ENCODE measurements at regions not wholly inside any gene's neighbourhood (a gene's known extent, or its start where the extent isn't known, plus 50 kb on each side); places are given as distances from the start of the nearest gene placed in this dataset.

- no peak for DNase-seq
Observed at GRCh38 chr22:27633296-27633871, 168.2 kb downstream of the MN1 start.

- DNase-seq, result no peak
Observed at GRCh38 chr22:27634043-27634740, 167.4 kb downstream of the MN1 start.

DNA sequence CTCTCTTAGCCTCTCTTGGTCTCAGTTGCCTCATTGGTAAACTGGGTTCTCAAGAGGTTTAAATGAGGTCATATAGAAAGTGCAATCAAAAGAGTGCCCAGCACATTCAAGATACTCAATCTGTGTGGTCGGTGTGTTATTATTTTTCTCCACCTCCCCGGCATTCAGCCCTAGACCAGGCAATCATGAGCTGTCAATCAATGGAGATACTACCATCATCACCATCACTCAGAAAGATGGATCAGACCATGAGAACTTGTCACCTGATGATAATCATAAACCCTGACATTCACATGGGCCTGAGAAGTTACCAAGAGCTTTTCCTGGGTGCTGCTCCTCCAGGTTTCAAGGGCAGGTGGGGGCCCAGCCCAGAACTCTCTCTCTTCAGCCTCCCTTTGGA is 166.1 kb downstream of the MN1 start:
- DNase-seq, result no peak

DNA sequence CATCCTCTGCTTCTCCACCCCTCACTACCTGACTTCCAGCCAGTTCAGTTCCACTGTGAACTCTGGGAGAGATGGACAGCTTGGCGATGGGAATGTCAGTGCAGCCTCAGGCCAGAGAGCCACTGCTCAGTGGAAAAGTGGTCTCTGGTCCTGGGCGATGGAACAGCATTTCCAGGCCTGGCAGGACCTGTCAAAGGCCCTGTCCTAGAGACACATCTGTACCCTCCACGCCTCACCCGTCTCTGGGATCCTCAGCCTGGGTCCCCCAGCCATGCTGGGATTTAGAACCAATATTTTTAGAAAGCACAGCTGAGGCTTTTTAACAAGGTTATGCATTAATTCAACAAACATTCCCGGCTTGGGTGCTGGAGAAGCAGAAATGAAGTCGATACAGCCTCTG is 165.7 kb downstream of the MN1 start:
- DNase-seq, result no peak

DNA sequence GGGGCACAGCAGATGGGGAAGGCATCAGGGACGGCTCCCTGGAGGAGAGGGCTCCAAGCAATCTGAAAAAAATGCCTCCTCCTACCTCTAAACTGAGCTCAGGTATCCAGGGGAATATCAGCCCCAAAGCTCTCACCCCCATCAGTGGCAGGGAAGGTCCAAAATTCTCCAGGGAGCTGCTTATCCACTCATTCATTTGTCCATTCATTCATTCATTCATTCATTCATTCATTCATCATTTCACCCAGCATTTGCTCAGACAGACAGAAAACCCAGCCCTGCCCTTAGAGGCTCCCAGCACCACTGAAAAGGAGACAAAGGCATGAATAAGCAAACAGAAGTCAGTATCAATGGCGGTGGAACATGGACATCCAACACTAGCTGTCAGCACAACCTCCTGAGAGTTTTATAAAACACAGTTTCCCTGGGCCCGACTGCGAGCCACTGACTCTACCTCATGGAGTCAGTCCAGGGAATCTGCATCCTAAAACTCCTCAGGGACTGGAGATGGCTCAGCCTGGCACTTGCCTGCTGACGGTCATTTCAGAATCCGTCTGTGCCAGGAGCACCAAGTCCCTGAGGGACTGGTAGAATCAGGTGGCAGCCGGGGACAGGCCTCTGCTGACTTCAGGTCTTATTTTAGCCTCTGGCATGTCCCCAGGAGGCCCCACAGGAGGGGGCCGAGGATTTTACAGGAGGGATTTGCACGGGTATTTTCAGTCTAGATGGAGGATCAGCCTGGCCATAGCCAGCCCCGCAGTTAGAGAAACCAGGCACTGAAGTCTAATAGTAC is 164.6 kb downstream of the MN1 start:
- DNase-seq, result no peak

DNA sequence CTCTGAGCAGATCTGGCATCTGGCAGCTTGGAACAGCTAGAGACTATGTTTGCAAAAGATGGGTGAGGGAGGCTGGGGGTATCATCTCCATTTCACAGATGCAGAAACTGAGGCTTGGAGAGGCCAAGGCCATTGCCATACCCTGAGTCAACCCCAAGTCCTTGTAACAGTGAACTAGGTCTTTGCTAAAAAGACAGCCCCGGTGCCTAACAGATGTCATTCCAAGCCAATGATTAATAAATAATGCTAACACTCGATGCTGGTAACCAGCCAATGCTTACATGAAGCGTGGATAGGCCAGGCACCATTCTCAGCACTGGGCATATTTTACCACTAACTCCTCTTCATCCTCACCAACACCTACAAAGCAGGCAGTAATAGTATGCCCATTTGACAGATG is 164.0 kb downstream of the MN1 start:
- DNase-seq, result no peak

GRCh38 chr22:27638329-27639233 is 163.0 kb downstream of the MN1 start:
- no peak for DNase-seq

DNA sequence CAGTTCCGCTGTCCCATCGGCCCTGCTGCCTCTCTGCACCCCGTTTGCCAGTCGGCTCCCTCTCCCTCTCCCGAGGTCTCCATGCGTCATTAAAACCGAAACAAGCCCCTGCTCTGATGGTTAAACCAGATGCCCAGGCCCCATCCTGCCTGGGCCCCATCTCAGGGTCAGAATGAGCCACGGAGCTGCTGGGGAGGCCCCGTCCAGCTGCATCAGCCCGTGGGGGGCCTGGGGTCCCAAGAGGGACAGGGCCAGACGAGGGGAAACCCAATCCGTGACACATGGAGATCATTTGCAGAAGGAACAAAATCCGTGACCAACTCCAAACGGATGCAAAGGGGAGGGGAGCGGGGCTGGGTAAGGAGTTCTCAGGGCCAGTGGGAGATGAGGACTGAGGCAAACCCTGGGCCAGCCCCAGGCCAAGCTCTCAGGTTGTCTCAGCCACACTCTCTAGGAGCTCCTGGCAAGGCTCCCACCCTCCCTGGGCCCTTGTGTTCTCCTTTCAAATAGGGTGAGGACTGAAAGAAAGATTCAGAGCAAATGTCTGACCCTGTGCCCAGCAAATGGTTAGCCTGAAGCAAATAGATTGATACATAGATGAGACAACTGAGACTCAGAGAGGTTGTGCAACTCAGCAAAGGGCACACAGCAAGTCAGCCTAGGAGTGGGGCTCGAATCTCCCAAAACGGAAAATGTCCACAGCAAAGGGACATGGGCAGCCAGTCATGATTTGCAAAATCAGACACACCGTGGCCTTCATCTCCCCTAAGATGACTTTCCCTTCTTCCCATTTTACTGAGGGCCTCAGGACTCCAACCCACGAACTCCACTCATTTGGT is 162.1 kb downstream of the MN1 start:
- no peak for DNase-seq

DNA sequence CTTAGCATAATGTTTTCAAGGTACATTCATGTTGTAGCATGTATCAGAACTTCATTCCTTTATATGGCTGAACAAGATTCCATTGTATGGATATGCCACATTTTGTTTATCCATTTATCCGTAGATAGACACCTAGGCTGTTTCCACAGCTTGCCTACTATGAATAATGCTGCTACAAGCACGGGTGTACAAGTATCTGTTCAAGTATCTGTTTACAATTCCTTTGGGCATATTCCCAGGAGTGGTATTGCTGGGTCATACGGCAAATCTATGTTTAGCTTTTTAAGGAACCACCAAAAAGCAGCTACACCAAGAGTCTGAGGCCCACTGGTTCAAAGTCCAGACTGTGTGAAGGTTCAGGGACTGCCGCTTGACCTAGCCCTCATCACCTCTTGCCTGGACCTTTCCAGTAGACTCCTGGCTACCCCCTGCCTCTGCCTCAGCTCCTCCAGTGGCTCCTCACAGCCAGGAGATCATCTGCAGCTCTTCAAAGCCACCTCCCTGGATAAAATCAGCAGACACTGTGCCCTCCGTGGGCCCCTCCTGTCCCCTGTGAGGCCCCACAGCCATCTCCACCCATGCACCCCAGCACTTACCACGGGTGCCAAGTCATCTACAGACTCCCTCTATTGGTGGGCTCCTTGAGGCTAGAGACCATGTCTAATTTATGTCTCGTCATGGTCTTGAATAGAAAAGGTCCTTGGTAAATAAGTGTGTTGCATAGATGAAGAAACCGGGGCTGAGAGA is 160.3 kb downstream of the MN1 start:
- no peak for DNase-seq

DNA sequence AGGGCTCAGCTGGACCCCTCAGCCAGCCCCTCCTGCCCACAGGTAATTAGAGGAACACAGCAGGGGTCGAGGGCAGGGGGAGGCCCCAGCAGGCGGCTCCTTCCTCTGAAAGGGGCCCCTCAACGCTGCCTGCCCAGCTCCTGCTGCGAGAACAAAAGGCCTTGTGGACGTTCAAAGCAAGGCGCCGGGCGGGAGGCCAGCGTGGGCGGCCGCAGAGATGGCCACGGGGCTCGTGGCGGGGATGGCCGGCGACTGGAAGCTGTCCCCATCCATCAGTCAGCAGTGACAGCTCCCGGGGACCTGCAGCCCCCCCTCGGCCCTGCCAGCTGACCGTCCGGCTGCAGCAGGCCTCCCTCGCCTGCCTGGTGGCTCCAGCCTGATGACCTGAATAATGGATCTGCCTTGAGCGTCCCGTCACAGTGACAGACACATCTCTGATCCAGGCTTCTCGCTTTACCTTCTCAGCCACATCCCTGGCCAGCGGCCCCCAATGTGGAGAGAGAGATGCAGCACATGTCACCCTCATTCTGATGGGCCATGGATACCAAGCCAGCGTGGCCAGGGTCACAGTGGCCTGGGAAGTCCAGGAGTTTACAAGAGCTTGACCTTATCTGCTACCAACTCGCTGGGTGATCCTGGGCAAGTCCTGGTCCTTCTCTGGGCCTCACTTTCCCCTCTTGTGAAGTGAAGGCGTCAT is 159.3 kb downstream of the MN1 start:
- DNase-seq, result no peak

DNA sequence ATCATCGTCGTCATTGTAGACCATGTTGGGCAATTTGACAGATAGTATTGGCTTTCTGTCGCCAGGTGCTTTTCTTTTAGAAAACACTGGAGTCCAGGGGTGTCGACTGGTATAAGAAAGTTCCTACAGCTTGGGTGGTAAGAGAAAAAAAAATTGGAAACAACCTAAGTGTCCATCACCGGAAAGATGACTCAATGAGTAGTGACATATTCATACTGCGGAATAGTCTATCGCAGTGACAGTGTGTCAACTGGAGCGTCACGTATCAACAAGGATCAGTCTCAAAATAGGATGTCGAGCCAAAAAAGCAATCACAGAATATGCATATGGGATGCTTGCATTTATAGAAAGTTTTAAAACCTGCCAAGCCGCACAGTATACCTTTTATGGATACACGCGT is 157.6 kb downstream of the MN1 start:
- no peak for DNase-seq

DNA sequence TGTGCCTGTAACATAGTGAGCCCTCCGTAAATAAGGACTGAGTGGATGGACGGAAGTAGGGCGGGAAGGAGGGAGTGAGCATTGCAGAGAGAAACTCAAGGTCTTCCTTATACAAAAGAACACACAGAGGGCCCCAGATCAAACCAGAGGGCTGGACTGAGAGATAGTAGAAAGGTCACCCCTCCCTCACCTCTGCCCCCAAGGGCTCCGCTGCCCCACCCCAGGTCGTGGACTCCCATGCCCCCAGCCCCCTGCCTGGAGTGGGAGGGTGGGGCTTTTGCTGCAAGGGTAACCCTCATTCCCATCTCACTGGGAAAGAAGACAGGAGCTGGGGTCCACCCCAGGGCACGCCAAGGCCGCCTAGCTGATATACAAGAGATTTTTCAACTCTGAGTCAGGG is 157.0 kb downstream of the MN1 start:
- no peak for DNase-seq

- DNase-seq, result no peak
Observed at GRCh38 chr22:27647540-27647939, 154.0 kb downstream of the MN1 start.

DNA sequence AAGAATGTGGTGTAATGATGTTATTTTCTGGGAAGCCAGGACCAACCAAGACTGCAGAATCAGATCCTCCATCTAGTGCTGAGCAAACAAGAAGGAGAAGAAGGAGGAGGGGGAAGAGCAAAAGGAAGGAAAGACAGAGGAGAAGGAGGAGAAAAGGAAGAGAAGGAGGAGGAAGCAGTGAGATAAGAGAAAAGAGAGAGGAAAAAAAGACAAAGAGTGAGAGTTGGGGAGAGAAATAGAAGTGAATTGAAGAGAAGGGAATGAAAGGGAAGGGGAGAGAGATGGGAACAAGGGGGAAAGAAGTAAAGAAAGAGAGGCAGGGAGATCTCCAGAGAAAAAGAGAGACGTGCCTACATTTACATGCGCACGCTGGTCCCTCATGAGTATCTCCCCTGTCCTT is 153.5 kb downstream of the MN1 start:
- DNase-seq, result no peak

GRCh38 chr22:27648853-27649252 is 152.7 kb downstream of the MN1 start:
- DNase-seq, result no peak

GRCh38 chr22:27650572-27650971 is 151.0 kb downstream of the MN1 start:
- DNase-seq, result no peak

- DNase-seq, result no peak
Observed at GRCh38 chr22:27650985-27651384, 150.6 kb downstream of the MN1 start.

DNA sequence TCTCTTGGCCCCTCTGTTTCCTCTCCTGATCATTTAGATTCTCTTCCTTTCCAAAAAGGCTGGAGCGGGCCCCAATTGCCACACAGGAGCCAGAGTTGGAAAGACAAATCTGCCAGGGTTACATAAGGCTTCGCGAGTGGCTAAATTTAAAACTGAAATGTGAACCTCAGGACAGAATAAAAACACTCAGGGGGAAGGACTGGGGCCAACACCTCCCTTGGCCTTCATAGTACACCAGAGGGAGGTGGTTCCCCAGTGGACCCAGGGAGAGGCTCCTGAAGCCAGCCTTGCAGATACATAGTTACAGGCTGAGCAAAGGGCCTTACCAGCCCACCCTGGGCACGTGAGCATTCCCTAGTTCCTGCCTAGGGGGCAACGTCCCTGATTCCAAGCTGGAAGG is 150.1 kb downstream of the MN1 start:
- DNase-seq, result no peak

GRCh38 chr22:27654546-27655445 is 146.8 kb downstream of the MN1 start:
- DNase-seq, result no peak
